ENCODE measurements at regions not wholly inside any gene's neighbourhood (a gene's known extent, or its start where the extent isn't known, plus 50 kb on each side); places are given as distances from the start of the nearest gene placed in this dataset.

DNA sequence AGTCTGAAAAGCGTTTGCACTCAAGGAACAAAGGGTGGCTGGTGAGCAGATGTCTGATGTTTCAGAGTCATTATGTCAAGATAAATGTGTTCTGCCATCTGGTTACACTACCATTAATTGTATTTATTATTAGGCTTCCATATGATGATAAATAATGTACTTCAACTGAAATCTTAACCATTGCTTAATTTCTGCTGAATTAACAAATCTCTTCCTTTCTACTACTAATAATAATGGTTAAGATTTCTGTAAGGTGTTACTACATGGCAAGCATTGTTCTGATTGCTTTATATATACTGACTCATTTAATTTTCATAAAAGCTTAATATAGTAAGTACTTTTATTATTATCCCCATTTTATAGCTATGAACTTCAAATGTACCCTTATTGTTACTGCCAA lies 68.4 kb upstream of the GALNT15 start:
- no peak overlapping the region for H3K27ac Mint-ChIP-seq
- H3K36me3 Mint-ChIP-seq (ENCODE audit: low read depth): no peaks in the 10 kb centered on the region
- H3K4me3 Mint-ChIP-seq: no peak overlapping the region
- TF ChIP-seq, protein P1, sequence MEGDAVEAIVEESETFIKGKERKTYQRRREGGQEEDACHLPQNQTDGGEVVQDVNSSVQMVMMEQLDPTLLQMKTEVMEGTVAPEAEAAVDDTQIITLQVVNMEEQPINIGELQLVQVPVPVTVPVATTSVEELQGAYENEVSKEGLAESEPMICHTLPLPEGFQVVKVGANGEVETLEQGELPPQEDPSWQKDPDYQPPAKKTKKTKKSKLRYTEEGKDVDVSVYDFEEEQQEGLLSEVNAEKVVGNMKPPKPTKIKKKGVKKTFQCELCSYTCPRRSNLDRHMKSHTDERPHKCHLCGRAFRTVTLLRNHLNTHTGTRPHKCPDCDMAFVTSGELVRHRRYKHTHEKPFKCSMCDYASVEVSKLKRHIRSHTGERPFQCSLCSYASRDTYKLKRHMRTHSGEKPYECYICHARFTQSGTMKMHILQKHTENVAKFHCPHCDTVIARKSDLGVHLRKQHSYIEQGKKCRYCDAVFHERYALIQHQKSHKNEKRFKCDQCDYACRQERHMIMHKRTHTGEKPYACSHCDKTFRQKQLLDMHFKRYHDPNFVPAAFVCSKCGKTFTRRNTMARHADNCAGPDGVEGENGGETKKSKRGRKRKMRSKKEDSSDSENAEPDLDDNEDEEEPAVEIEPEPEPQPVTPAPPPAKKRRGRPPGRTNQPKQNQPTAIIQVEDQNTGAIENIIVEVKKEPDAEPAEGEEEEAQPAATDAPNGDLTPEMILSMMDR (IDR thresholded peaks at IDR 0.05): no peak
- H3K4me1 Mint-ChIP-seq: no peaks in the 10 kb centered on the region
- no peak for DNase-seq
- no peaks in the 10 kb centered on the region for H3K9me3 Mint-ChIP-seq
- H3K27me3 Mint-ChIP-seq (ENCODE audit: low read depth, poor library complexity): peaks cover 15% of the 10 kb centered on the region

DNA sequence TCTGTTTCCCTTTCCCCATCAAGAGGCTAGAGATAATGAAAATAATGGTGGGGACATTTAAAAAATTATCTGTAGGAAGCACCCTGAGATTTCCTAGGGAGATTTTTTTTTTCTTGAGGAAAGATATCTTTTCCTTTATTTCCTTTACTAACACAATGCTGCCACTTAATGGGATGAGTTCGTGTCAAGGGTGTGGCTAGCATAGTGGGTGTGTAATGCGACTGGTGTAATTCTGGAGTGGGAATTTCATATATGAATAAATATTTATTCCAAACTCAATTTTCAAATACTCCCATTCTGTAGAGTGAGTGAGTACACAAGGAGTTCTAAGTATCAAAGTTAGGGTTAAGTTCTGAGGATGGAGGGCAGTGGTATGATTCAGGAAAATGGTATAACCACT lies 66.1 kb upstream of the GALNT15 start:
- DNase-seq: no peak
- H3K27me3 Mint-ChIP-seq (ENCODE audit: low read depth, poor library complexity): peaks cover 11% of the 10 kb centered on the region
- no peak overlapping the region for H3K4me3 Mint-ChIP-seq
- H3K4me1 Mint-ChIP-seq: no peaks in the 10 kb centered on the region
- no peaks in the 10 kb centered on the region for H3K36me3 Mint-ChIP-seq (ENCODE audit: low read depth)
- H3K27ac Mint-ChIP-seq: no peak overlapping the region
- TF ChIP-seq, protein P1 (IDR thresholded peaks at IDR 0.05): no peak
- H3K9me3 Mint-ChIP-seq: peaks cover 10% of the 10 kb centered on the region

DNA sequence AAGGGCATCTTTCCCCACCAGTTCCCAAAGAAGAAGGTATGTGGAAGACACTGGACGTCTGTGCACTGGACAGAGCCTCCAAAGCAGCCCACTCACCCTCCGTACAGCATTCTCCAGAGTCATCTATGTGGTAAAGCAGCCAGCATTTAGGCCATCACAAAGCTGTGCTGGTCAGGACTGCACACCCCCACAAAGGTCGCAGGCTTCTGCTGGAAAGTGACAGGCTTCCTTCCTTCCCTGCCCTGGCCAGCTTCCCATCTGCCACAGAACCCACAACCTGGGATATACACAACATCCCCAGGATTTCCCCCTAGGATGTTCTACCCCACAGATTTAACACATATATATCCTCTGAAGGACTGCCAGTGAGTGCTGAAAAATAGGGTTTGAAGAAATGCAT lies 64.6 kb upstream of the GALNT15 start:
- no peak overlapping the region for H3K4me3 Mint-ChIP-seq

DNA sequence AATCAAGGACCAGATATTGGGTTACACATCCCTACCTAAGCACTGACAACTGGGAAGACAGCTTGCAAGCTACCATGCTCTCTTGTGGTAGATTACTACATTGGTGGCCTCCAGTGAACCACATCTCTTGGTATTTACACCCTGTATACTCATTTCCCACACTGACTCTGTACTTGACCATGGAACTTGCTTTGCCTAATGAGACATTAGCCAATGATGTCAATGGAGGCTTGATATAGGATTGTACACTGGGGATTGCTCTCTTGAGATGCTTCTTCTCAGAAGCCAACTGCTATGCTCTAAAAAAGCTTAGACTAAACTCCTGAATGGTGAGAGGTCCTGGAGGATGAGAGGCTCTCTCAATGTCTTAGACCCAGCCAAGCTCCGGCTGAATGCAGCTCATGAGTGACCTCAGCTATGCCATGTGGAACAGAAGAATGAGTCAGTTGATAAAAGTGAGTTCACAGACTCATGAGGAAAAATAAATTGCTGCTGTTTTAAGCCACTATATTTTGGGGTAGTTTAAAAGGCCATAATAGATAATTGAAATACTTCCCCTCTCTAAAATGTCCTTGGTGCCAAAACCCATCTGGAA lies 61.5 kb upstream of the GALNT15 start:
- H3K4me3 Mint-ChIP-seq: no peak overlapping the region
- DNase-seq: no peak
- H3K36me3 Mint-ChIP-seq (ENCODE audit: low read depth): no peaks in the 10 kb centered on the region
- TF ChIP-seq, protein P1 (IDR thresholded peaks at IDR 0.05): no peak
- peaks cover 15% of the 10 kb centered on the region for H3K9me3 Mint-ChIP-seq
- no peaks in the 10 kb centered on the region for H3K4me1 Mint-ChIP-seq
- peaks cover 11% of the 10 kb centered on the region for H3K27me3 Mint-ChIP-seq (ENCODE audit: low read depth, poor library complexity)
- no peak overlapping the region for H3K27ac Mint-ChIP-seq

More for the DNA sequence above, 64.6 kb upstream of the GALNT15 start:
- peaks cover 15% of the 10 kb centered on the region for H3K9me3 Mint-ChIP-seq
- H3K27ac Mint-ChIP-seq: no peak overlapping the region
- TF ChIP-seq, protein P1 (IDR thresholded peaks at IDR 0.05): no peak
- DNase-seq: no peak
- no peaks in the 10 kb centered on the region for H3K36me3 Mint-ChIP-seq (ENCODE audit: low read depth)
- H3K27me3 Mint-ChIP-seq (ENCODE audit: low read depth, poor library complexity): peaks cover 11% of the 10 kb centered on the region
- no peaks in the 10 kb centered on the region for H3K4me1 Mint-ChIP-seq

DNA sequence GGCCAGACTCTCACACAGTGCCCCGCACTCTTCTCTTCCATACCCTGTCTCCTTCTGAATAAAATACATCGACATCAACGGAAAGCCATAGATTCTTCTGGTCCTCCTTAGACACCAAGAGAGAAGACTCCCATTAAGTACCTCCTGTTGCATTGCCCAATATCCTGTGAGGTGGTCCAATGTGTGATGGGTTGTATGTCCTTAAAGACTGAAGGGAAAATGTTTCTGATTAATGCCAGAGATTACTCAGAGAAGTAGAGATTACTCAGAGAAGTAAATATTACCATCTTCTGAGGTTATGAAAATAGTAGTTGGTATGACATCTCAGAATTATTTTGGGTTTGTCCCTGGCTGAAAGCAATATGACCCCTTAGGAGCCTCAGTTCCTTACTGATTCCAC lies 60.8 kb upstream of the GALNT15 start:
- TF ChIP-seq, protein P1 (IDR thresholded peaks at IDR 0.05): no peak
- no peak overlapping the region for H3K27ac Mint-ChIP-seq
- no peak for DNase-seq
- no peaks in the 10 kb centered on the region for H3K36me3 Mint-ChIP-seq (ENCODE audit: low read depth)
- H3K4me1 Mint-ChIP-seq: no peaks in the 10 kb centered on the region
- no peak overlapping the region for H3K4me3 Mint-ChIP-seq
- peaks cover 15% of the 10 kb centered on the region for H3K9me3 Mint-ChIP-seq
- peaks cover 7% of the 10 kb centered on the region for H3K27me3 Mint-ChIP-seq (ENCODE audit: low read depth, poor library complexity)

DNA sequence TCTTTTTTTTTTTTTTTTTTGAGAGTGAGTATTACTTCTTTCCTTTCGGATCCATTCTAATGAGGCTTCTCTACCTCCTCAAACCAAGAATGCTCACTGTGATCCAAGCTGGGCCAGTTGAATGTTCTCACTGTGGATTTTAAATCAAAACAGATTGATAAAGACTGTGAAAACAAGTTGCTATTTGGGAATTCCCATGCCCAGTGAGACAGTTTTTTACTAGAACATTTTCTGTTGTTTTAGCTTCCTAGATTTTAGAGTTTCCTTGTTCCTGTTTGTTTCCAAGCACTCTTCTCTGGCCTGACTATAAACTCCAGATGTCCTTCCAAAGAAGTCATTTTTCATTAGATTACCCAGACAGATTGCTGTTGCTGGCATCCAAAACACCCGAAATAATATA lies 60.1 kb upstream of the GALNT15 start:
- H3K36me3 Mint-ChIP-seq (ENCODE audit: low read depth): no peaks in the 10 kb centered on the region
- TF ChIP-seq, protein P1 (IDR thresholded peaks at IDR 0.05): no peak
- no peak for DNase-seq
- no peak overlapping the region for H3K4me3 Mint-ChIP-seq
- H3K9me3 Mint-ChIP-seq: peaks cover 15% of the 10 kb centered on the region
- H3K27me3 Mint-ChIP-seq (ENCODE audit: low read depth, poor library complexity): peaks cover 3% of the 10 kb centered on the region
- H3K4me1 Mint-ChIP-seq: no peaks in the 10 kb centered on the region
- H3K27ac Mint-ChIP-seq: no peak overlapping the region
